T-helper 2 cell (primary cell): ENCODE measurements at regions not wholly inside any gene's neighbourhood (a gene's known extent, or its start where the extent isn't known, plus 50 kb on each side); places are given as distances from the start of the nearest gene placed in this dataset.

Experiments used
- DNase-seq, 5 experiments: peaks; one replicate each; pipeline versions ENCODE4 v3.0.0 to v3.0.0-alpha.2; 2012 to 2022

DNA sequence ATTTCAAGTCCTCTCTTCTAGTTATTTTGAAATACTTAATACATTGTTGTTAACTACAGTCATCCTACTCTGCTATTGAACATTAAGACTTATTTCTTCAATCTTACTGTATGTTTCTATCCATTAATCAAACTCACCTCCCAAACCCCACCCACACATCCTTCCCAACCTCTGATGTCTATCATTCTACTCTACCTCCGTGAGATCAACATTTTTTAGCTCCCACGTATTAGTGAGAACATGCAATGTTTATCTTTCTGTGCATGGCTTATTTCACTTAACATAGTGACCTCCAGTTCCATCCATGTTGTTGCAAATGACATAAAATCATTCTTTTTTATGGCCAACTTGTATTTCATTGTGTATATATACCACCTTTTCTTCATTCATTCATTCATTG is 236.6 kb upstream of the CTNNB1 start:
- DNase-seq, result no peak

DNA sequence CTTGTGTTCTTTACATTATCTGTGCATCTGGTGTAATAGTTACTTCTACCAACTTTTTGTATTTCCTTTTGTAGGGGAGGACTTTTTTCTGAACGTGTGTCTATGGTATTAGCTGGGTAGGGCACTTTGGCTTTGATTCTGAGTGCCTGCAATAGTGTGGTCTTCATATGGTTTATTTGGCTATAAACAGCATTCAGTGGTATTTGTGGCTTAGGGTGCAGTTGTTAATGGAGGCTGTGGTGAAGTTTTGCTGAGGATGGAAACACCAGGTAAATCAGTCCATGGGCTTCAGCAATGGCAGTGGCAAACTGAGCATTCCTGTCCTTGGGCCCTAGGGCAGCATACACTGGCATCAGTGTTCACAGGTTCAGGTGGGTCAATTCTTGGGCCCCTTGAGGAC is 230.6 kb upstream of the CTNNB1 start:
- no peak for DNase-seq

DNA sequence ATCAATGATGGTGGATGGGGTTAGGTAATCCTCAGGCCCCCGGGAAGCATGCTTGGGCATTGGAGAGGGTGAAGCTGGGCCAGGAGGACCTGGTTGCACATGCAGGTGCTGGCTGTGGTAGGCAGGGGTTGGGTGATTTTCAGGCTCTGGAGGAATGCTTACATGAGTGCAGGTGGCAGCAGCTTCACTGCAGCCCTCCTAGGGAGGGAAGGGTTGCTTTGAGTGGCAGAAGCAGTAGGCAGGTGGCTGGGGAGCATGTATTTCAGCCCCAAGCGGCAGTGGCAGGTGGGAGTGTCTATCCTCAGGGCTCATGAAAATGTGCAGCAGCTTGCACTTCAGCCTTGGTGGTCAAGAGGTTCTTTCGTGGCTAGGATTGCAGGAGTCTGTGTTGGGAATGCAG is 230.0 kb upstream of the CTNNB1 start:
- DNase-seq, result no peak

DNA sequence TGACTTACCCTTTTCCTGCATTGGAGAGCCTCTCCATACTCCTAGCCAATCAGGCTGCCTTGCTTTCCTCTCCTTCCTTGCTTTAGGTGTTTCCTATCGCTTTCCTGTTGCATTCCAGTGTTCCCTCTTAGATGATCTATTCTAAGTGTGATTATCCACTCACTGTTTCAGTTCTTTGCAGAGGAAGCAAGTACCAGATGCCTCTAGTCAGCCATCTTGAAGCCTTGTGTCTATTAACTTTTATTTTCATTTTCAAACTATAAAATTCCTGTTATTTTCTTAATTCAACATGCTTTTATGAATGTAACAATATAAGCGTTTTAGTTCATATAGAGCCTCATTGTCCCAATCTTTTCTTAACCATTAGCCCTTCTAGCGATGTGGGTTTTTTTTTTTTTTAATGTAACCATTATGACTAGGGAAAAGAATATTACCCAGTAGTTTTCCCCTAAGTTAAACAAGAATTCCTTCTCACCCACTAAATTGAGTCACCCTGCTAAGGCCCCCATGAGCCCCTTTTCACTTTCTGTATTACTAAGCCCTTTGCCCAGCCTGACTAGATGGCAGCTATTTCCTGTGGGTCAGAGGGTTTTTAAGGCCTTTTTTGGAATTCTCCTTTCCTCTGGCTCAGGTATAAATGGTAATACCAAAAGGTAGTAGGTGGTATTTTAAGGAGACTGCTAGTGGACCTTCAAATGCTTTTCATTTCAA is 229.4 kb upstream of the CTNNB1 start:
- no peak for DNase-seq

DNA sequence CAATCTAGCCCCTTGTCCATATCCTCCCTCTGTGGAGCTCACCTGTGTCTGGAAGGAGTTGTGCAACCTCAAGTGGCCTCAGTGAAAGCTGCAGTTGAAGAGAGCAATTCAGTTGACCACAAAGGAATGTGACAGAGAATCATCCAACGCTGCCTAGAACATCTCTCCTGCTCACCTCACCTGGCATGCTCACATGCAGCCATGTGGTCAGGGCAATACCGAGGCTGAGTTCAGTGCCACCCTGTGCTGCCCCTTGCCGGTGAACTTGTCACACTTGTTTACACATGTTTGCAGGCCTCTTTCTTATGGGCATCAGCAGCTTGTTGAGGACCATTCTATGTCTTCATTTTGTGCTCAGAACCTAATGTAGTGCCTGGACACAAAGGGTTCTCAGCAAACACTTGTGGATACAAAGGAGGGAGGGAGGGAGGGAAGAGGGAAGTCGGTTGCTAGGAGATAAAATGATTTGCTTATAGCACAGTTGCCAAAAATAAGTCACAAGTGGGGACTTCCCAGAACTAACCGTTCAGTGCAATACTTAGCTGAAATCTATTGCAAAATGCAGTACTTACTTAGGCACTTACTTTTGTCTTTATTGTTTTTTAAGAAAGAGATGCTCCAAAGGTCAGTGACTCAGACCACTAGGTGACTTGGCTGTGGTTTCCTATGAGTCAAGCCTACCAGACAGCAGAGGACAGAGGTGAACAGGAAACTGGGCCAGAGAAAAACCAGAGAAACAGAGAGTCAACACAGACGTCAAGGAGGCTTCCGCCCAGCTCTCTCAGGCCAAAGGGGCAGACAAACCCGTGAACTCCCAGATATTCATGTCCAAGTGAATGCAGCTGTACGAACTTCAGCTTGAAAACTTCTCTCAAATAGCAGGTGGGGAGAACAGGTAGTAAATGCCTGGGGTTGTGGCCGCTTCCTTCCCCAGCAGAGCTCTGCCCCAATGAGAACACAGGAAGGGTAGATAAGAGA is 227.8 kb upstream of the CTNNB1 start:
- DNase-seq, result peak in 1 of 5 experiments; percentile 42

DNA sequence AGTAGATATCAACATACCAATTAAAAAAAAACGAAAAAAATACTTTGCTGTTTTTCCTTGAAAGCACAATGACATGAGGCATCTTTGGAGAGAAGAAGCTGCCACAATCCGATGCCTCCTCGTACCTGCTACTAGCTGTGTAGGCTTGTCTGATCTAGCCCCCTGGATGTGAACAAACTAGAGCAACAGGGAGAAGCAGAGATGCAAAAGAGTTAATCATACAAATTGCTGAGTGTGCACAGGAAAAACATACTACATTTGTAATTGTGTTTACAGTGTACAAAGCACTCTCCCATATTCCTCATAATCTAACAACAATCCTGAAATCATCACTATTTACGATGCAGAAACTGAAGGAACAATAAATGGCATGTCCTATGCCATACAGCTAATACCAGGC is 227.0 kb upstream of the CTNNB1 start:
- DNase-seq, result no peak

DNA sequence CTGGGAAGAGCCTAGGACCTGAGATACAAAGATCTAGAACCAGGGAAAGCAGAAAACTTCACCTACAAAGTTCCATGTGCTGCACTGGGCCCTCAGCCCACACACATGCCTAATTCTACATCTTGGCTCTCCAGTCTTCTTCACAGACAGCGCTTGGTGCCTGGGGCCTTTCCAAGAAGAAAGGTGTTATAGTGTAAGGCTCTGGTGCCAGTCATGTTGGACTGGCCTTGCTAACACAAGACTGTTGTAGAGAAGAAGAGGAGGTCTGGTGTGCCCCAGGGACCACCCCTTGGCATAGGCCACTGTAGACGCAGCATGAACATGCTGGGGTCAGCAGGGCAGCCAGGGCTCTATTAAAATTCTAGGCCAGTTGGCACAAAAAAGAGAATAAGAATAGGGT is 226.2 kb upstream of the CTNNB1 start:
- no peak for DNase-seq

DNA sequence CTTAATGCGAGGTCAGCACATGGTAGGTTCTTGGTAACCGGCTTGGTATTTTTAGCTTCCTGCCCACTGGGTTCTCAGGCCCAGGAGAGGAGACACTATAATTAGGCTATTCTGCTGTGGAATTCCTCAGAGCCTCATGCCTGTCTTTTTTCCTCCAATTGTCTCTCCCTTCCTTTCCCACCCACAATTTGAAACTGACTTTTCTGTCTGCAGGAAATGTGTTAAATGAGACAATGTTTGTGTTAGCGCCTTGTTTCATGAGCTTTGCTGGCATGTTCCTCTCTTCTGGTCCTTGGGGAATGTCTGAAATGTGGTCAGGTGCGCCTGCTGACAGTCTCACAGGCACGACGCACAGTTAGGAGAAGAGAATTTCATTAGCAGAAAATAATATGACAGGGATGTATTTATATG is 223.6 kb upstream of the CTNNB1 start:
- DNase-seq, result no peak

DNA sequence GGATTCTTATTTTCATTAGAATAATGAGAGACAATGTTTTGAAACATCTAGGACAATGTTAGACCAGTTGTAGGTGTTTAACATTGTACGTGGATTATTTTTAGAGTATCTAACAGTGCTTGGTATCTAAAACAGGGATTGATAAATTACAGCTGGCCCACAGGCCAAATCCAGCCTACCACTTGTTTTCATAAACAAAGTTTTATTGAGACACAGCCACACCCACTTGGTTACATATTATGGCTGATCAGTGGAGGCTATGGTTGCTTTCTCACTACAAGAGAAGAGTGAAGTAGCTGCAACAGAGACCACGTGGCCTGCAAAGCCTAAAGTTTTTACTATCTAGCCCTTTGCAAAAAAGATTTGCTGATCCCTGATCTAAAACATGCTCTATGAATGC is 223.1 kb upstream of the CTNNB1 start:
- no peak for DNase-seq

DNA sequence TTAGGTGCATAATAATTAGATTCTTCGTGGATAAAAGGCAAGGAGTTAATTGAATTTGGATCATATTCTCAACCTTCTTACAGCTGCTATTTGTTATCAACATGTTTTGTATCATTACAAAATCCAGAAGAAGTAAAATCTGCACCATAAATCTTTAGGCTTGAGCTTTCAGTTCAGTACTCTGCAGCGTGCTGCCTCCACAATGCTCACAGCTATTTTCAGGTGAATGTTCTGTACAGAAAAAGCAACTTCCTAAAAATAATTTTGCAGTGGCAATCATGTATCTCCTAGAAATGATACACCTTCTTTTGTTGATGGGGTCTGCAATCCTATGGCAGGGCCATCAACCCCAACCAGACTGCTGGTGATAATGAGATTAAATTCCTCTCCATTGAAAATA is 220.9 kb upstream of the CTNNB1 start:
- DNase-seq, result no peak

DNA sequence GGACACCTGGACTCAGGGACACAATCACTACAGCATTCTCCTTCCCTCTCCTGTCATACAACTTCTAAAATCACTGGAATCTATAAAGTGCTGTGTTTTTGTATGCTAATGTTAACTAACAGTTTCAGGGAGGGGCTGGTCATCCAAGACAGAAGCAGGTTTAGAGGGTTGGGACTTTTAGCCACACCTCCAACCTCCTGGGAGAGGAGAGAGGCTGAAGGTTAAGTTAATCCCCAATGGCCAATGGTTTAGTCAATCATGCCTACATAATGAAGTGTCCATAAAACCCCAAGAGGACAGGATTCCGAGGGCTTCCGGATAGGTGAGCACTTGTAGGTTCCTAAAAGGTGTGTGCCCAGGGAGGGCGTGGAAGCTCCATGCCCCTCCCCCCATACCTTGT is 219.3 kb upstream of the CTNNB1 start:
- DNase-seq, result no peak

DNA sequence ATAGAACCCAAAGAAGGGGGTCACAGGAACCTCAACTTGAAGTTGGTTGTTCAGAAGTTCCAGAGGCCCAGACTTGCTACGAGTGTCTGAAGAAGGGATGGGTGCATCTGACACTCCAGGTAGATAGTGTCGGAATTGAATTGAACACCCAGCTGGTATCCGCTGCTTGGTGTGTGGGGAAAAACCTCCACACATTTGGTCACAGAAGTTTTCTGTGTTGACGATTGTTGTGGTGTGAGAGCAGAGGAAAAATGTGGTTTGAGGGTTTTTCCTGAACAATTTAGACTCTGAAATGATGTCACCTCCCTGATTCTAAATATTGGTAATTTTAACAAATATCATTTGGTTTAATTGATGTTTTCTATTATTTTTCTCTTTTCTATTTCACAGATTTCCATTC is 218.8 kb upstream of the CTNNB1 start:
- DNase-seq, result no peak

DNA sequence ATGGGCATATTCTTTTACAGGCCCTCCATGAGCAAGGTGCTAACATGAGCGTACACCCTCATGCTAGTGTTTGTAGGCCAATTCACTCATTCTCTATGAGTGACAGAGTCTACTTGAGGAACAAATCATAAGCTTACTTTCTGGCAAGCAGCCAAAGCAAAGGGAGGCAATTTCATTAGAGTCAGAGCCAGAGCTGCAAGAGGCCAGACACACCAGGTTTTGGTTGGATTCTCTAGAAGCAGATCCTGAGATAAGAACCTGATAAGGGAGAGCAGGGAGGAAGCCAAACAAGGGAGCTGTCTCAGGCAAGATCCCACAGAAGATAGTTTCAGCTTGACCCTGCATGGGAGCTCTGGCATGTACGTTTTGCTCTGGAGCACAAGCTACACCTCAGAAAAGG is 214.1 kb upstream of the CTNNB1 start:
- DNase-seq, result no peak

DNA sequence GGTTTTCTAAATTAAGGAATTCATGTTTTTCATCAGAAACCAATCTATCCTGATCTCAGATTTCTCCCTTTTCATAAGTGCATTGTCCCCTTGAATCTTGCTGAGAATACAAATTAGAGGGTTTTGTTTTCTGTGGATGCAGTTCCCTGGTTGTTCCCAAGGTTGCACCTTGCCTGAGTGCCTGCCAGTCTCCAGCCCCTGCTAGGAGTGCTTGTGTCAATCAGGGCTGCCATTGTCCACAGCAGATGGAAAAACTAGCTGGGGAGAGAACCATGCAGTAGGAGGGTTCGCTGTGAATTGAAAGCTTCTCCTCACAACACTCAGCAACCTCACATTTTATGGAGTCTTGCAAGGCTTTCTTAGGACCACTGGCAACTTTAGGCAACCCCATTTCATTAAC is 210.8 kb upstream of the CTNNB1 start:
- DNase-seq, result no peak

DNA sequence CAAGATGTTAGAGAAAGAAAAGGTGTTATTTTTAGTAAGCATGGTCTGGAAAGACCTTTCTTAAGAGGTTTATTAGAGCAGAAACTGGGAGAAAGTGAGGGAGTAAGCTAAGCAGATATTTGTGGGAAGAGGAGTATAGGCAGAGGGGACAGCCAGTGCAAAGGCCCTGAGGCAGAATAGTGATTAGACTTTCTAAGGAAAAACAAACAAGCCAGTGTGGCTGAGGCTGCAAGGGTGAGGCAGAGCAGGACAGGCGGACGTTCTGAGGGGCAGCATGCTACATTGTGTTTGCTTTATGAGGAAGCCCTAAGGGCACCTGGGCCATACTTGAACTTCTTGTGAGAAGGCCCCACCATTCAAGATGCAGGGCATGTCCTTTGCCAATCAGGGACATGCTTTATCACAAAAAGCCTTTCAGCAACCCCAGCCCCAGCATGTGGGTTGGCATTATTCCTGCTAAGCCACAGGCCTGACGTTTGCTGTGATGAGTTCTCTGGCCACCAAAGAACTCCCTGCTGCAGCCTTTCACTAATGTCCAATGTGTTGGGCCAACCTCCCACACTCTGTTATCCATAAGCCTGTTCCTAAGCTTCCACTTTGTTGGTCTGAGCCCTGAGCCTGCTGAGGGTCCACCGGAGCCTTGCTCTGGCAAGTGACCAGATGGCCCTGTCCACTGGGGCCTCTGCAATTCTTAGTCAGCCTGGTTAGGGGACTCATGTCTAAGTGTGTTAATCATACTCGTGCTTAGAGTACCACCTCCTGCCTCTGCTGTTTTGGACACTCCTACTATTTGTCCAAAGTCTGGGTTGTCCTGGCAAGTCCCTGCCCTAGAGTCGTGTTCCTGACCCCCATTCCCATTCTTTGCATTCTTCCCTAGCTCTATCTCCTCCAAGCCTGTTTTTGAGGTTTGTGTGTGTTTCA is 209.9 kb upstream of the CTNNB1 start:
- no peak for DNase-seq

DNA sequence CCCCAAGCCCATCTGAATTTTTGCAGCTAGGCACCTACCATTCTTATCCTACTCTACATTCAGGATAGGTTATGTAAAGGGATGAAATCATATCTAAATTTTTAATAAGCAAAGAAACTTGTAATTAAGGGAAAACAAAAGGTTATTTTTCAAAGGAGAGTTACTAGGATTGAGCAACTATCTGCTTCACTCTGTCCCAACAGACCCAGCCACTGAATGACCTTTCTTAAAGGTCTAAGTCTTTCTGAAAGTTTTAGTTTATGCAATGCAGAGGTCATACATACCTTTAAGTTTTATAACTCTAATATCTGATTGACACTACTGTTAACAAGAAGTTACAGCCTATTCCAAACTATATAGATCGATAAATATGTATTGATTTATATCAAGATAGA is 209.2 kb upstream of the CTNNB1 start:
- no peak for DNase-seq

DNA sequence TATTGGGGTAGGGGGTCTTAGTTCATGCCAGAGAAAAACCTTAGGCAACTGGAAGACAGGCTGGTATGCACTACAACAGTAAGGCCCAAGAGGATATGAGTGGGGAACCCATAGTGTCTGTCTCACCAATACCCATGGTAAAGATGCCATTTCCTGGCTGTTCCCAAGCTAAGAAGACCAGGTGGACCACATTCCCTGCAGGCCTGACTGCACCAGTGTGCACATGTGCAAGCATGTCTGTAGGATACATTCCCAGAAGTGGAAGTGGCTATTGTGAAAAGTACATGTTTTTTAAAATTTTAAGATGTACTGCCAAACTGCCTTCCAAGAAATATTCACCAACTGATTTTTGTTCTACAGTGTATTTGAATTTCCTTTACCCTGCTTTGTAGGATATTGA is 207.3 kb upstream of the CTNNB1 start:
- no peak for DNase-seq

DNA sequence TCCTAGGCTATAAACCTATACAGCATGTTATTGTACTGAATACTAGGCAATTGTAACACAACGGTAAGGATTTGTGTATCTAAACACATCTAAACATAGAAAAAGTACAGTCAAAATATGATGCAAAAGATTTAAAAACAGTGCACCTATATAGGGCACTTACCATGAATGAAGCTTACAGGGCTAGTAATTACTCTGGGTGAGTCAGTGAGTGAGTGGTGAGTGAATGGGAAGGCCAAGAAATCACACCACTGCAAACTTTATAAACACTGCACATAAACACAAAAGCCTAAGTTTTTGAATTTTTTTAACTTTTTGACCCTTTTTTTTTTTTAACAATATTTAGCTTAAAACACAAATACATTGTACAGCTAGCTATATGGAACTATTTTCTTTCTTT is 204.7 kb upstream of the CTNNB1 start:
- DNase-seq, result no peak

DNA sequence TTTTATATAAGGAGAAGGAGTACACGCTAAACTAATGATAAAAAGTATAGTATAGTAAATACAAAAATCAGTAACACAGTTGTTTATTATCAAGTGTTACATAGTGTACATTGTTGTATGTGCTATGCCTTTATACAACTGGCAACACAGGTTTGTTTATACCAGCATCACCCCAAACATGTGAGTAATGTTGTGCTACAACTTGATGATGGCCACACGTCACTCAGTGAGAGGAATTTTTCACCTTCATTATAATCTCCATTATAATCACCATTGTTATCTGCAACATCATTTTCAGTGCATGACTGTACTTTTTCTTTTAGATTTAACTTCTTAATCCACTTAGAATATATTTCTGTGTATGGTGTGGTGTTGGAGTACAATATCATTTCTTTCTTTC is 204.0 kb upstream of the CTNNB1 start:
- no peak for DNase-seq

DNA sequence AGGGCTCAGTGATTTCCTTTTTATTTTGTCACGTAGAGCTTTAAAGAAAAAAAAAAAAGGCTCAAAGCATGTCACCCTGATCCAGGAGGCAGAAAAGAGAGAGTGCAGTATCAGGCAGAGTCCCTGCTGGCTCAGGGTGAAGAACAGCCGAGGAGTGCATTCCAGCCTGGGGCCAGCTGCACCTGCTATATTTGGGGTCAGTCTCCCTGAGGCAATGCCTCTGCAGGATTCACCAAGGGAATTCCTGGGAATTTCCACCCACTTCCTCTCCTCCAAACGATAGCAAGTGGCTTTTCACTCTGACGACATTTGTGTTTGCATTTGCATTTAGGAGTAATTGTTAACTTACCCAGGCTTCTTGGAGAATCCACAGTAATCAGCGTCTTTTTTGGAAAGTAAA is 202.9 kb upstream of the CTNNB1 start:
- no peak for DNase-seq

DNA sequence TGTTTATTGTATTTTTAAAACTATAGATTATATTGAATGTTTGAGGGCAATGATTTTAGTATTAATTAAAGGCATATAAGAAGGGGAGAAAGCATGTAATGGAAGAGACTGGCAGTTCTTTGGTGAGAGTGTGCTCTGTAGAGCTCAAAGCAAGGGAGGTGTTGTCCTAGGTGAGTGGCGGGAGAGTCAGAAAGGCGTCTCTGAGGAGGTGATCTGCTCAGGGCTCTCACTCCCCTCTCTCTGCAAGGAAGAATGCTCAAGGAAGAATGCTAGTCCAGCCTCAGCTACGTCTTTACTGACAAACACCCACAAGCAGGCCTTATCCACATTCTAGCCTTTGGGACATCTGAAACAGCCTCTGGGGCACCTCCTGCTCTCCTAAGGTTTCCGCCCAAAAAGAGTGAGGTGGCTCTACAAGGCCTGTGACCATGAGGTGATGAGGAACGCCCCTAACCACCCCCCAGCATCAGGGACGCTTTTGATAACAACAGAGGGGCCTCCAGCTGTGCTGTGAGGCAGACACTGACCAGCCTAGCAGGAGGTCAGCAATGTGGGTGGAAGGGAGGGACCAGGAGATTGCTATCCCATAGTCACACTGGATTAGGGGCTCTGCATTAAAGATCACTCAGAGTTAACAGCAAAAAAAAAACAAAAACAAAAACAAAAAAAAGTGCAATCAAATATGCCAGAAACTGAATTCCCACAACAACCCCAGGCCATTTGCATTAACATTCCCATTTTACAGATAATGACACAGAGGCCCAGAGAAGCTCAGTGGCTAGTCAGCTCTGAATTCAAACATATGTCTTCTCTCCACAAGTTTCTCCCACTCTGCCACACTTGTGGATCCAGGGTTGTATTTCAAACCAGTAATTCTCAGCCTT is 202.2 kb upstream of the CTNNB1 start:
- DNase-seq, result no peak
